Vagina (tissue), 2 donors: ENCODE measurements at regions not wholly inside any gene's neighbourhood (a gene's known extent, or its start where the extent isn't known, plus 50 kb on each side); places are given as distances from the start of the nearest gene placed in this dataset.

Experiments used
- POLR2A ChIP-seq, 2 donors: fragments of 450-650 bp; IDR thresholded peaks; one replicate each; pipeline ENCODE4 v1.6.1; 2017; ENCODE audit warnings: antibody characterized with exemption in 2 of 2, mild to moderate bottlenecking in 2 of 2, moderate library complexity in 2 of 2
- TF ChIP-seq, protein P1 (sequence below), 3 experiments: fragments of 450-650 bp in 2 of 3; fragments of 200-600 bp in 1 of 3; sonication (generic) in 1 of 3; IDR thresholded peaks; one replicate each; pipeline ENCODE4 v1.5.1; 2017 to 2019; ENCODE audit warnings: antibody characterized with exemption in 3 of 3, mild to moderate bottlenecking in 2 of 3, moderate library complexity in 2 of 3

DNA sequence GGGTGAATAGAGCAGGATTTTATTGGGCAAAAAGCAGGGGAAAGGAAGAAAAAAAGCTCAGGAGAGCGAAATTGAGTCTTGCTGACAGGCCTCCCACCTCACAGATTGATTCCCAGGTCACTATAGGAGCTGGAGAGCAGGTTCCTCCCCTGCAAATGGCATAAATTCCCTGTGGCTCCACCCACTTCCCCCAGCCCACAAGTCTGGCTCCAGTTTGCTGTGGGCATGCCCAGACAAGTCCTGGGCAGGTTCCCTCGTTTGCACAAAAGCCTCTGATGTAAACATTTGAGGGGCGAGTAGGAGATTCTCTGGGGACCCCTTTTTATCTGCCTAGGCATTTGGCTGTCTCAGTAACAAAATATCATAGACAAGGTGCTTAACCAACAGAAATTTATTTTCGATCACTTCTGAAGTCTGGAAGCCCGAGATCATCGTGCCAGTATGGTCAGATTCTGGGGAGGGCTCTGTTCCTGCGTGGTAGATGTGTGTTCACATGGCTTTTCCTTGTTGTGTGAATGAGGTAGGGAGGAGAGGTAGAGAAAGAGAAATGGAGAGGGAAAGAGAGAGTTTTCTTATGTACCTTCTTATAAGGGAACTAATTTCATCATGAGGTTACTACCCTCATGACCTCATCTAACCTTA is 614.5 kb downstream of the MAT2B start:
- TF ChIP-seq, protein P1, sequence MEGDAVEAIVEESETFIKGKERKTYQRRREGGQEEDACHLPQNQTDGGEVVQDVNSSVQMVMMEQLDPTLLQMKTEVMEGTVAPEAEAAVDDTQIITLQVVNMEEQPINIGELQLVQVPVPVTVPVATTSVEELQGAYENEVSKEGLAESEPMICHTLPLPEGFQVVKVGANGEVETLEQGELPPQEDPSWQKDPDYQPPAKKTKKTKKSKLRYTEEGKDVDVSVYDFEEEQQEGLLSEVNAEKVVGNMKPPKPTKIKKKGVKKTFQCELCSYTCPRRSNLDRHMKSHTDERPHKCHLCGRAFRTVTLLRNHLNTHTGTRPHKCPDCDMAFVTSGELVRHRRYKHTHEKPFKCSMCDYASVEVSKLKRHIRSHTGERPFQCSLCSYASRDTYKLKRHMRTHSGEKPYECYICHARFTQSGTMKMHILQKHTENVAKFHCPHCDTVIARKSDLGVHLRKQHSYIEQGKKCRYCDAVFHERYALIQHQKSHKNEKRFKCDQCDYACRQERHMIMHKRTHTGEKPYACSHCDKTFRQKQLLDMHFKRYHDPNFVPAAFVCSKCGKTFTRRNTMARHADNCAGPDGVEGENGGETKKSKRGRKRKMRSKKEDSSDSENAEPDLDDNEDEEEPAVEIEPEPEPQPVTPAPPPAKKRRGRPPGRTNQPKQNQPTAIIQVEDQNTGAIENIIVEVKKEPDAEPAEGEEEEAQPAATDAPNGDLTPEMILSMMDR (IDR thresholded peaks at IDR 0.05) = no peak
- TF ChIP-seq POLR2A (IDR thresholded peaks at IDR 0.05) = no peak
